Uterus (tissue), 2 donors: ENCODE measurements at regions not wholly inside any gene's neighbourhood (a gene's known extent, or its start where the extent isn't known, plus 50 kb on each side); places are given as distances from the start of the nearest gene placed in this dataset.

Experiments
- CTCF ChIP-seq, 4 experiments: fragments of 200-600 bp in 2 of 4; fragments of 450-650 bp in 2 of 4; sonication (generic) in 2 of 4; IDR thresholded peaks; one replicate each; pipeline ENCODE4 v1.5.1; 2016 to 2019; ENCODE audit warnings: antibody characterized with exemption in 4 of 4, mild to moderate bottlenecking in 2 of 4, moderate library complexity in 1 of 4
- POLR2A ChIP-seq, 2 donors: fragments of 450-650 bp; IDR thresholded peaks; one replicate each; pipeline ENCODE4 v1.6.1; 2016; ENCODE audit warnings: antibody characterized with exemption in 2 of 2, mild to moderate bottlenecking in 1 of 2, moderate library complexity in 1 of 2

- TF ChIP-seq CTCF (IDR thresholded peaks at IDR 0.05) (no peak), POLR2A (IDR thresholded peaks at IDR 0.05) (no peak)
Measured at GRCh38 chr10:123506455-123506854, 159.7 kb upstream of the GPR26 start.
